ENCODE measurements at regions not wholly inside any gene's neighbourhood (a gene's known extent, or its start where the extent isn't known, plus 50 kb on each side); places are given as distances from the start of the nearest gene placed in this dataset.

DNA sequence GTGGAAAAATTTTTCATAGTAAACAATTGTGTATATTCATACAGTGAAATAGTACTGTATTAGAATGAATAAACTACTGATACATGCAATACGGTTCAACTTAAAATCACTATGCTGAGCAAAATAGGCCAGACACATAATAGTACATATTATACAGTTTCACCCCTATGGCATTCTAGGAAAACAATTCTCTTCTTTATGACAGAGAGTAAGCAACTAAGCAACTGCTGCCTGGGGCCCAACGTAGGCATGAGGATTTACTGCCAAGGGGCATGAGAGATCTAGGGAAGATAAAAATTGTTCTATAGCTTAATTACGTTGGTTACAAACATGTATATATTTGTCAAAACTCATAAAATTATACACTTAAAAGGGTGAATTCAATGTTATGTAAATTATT lies 180.2 kb downstream of the DRD1 start:
- no peak for TF ChIP-seq POLR2A (IDR thresholded peaks at IDR 0.05; ENCODE audit: low read depth, low read length)
- TF ChIP-seq POLR2AphosphoS5 (IDR thresholded peaks at IDR 0.05; ENCODE audit: low read depth, low read length), result no peak
- TF ChIP-seq TAF1 (IDR thresholded peaks at IDR 0.05; ENCODE audit: borderline replicate concordance, low read depth, low read length), result no peak
